Calu3 (cell line): ENCODE measurements at regions not wholly inside any gene's neighbourhood (a gene's known extent, or its start where the extent isn't known, plus 50 kb on each side); places are given as distances from the start of the nearest gene placed in this dataset.

ENCODE experiments used
- BruUV-seq: library from RNA; stranded (reverse); fragments of 400-500 nt; replicated peaks from 2 replicates; lab custom pipeline; 2021; lab: Mats Ljungman, UMichigan
- CTCF ChIA-PET: fragments of 300-600 bp; sonication (Branson Sonifier 250); formaldehyde crosslinking; loops from one replicate; lab custom pipeline; 2022; ENCODE audit warnings: antibody characterized with exemption; lab: Charles Lee
- DNase-seq: peaks from one replicate; pipeline ENCODE4 v3.0.0; 2022
- H3K27ac Mint-ChIP-seq: one replicate; pipeline ENCODE4 v1.8.0; 2022; ENCODE audit warnings: mixed read lengths; ENCODE audit not compliant: unreplicated experiment
- H3K27me3 Mint-ChIP-seq: one replicate; pipeline ENCODE4 v1.8.0; 2022; ENCODE audit warnings: mixed read lengths; ENCODE audit not compliant: unreplicated experiment
- H3K36me3 Mint-ChIP-seq: one replicate; pipeline ENCODE4 v1.8.0; 2022; ENCODE audit warnings: mild to moderate bottlenecking, moderate library complexity, mixed read lengths; ENCODE audit not compliant: insufficient read depth, unreplicated experiment
- H3K4me1 Mint-ChIP-seq: one replicate; pipeline ENCODE4 v1.8.0; 2022; ENCODE audit warnings: mild to moderate bottlenecking, low read depth, mixed read lengths; ENCODE audit not compliant: unreplicated experiment
- H3K4me3 Mint-ChIP-seq: one replicate; pipeline ENCODE4 v1.8.0; 2022; ENCODE audit warnings: mild to moderate bottlenecking, low read depth, moderate library complexity, mixed read lengths; ENCODE audit not compliant: unreplicated experiment
- H3K9me3 Mint-ChIP-seq: one replicate; pipeline ENCODE4 v1.8.0; 2022; ENCODE audit warnings: low read depth, mixed read lengths; ENCODE audit not compliant: unreplicated experiment
- CTCF ChIP-seq: fragments of 200-600 bp; IDR thresholded peaks from one replicate; pipeline ENCODE4 v1.8.0; 2022; ENCODE audit warnings: antibody characterized with exemption; ENCODE audit not compliant: unreplicated experiment
- intact Hi-C: fragments of 100-400 bp; cut with micrococcal nuclease; formaldehyde crosslinking; loops from one replicate; pipeline ENCODE4 v1.10.0; 2022; ENCODE audit not compliant: unreplicated experiment

DNA sequence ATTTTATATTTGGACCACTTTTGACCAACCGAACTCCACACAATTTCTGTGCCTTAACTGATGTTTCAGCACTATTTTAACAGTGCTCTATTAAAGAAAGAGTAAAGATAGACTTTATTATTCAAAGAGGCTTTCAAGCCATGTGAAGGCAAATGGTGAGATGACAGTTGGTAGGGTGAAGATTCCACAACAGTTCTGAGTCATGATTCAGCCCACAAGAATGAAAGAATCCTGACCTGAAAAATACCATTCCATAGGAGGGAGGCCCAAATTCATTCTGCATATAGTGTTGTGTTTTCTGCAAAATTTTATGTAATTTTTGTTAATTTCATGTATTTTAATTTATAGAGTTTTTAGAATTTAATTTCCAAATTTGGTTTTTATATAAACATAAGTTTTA is 135.6 kb upstream of the STAC start:
- H3K27me3 Mint-ChIP-seq = no peaks in the 10 kb centered on the region
- no peak for DNase-seq
- H3K4me1 Mint-ChIP-seq = no peaks in the 10 kb centered on the region
- H3K27ac Mint-ChIP-seq = no peak overlapping the region
- no TSS peak for BruUV-seq
- intact Hi-C loops = no loop called here
- no peak for TF ChIP-seq CTCF
- no peaks in the 10 kb centered on the region for H3K36me3 Mint-ChIP-seq
- H3K4me3 Mint-ChIP-seq = no peak overlapping the region
- CTCF ChIA-PET = no interaction called here
- no peaks in the 10 kb centered on the region for H3K9me3 Mint-ChIP-seq

GRCh38 chr3:36248374-36248773 is 131.9 kb upstream of the STAC start:
- Mint-ChIP-seq H3K4me3 (no peak overlapping the region), H3K4me1 (no peaks in the 10 kb centered on the region), H3K27ac (no peak overlapping the region), H3K36me3 (no peaks in the 10 kb centered on the region), H3K27me3 (no peaks in the 10 kb centered on the region), H3K9me3 (peaks cover 5% of the 10 kb centered on the region)
- no peak for DNase-seq
- BruUV-seq = no TSS peak
- CTCF ChIA-PET = no interaction called here
- intact Hi-C loops = no loop called here
- no peak for TF ChIP-seq CTCF

DNA sequence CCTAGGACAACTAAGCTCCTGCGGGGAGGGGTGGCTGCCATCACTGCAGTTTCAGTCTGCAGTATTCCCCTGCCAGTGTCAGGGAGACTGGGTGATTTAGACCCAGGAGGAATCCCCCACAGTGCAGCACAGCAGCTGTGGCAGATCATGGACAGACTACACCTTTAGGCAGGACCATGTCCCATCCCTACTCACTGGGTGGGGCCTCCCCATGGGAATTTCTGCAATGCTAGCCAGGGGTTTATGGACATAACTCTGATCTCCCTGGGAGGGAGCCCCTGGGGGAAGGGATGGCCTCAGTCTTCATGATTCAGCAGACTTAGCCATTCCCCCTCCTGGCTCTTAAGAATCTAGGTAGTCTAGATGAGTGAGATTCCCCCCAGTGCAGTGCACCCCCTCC is 130.1 kb upstream of the STAC start:
- Mint-ChIP-seq H3K27me3 (no peaks in the 10 kb centered on the region), H3K27ac (no peak overlapping the region), H3K4me1 (no peaks in the 10 kb centered on the region), H3K4me3 (no peak overlapping the region), H3K9me3 (peaks cover 5% of the 10 kb centered on the region), H3K36me3 (no peaks in the 10 kb centered on the region)
- no peak for TF ChIP-seq CTCF
- CTCF ChIA-PET = no interaction called here
- no peak for DNase-seq
- no TSS peak for BruUV-seq
- intact Hi-C loops = no loop called here

- Mint-ChIP-seq H3K4me1 (peaks cover 10% of the 10 kb centered on the region), H3K27me3 (no peaks in the 10 kb centered on the region), H3K4me3 (no peak overlapping the region), H3K27ac (no peak overlapping the region), H3K9me3 (peaks cover 6% of the 10 kb centered on the region), H3K36me3 (no peaks in the 10 kb centered on the region)
- no peak for TF ChIP-seq CTCF
- CTCF ChIA-PET = no interaction called here
- no TSS peak for BruUV-seq
- peak; percentile 2 for DNase-seq
- intact Hi-C loops = no loop called here
These were observed 123.0 kb upstream of the STAC start for GRCh38 chr3:36257158-36257852.
